HG03103 (cell line): ENCODE measurements at regions not wholly inside any gene's neighbourhood (a gene's known extent, or its start where the extent isn't known, plus 50 kb on each side); places are given as distances from the start of the nearest gene placed in this dataset.

ENCODE experiments used
- ATAC-seq: cut with Tn5 transposase; IDR thresholded peaks from one replicate; pipeline ENCODE4 v1.9.1; 2021; ENCODE audit warnings: low read depth; ENCODE audit not compliant: unreplicated experiment

- ATAC-seq: no peak
Measured at GRCh38 chr12:65517656-65518210, 239.2 kb downstream of the MSRB3 start.

GRCh38 chr12:65518771-65519170 is 240.3 kb downstream of the MSRB3 start:
- ATAC-seq: no peak

GRCh38 chr12:65520658-65521057 is 242.2 kb downstream of the MSRB3 start:
- ATAC-seq: no peak

- no peak for ATAC-seq
Measured at GRCh38 chr12:65522956-65523860, 244.7 kb downstream of the MSRB3 start.

GRCh38 chr12:65524666-65525065 is 246.2 kb downstream of the MSRB3 start:
- ATAC-seq: no peak

GRCh38 chr12:65525491-65526141 is 247.1 kb downstream of the MSRB3 start:
- ATAC-seq: no peak

GRCh38 chr12:65526311-65526710 is 247.8 kb downstream of the MSRB3 start:
- ATAC-seq: no peak

- ATAC-seq: no peak
Measured at GRCh38 chr12:65528127-65528526, 249.6 kb downstream of the MSRB3 start.

- ATAC-seq: no peak
Measured at GRCh38 chr12:65529106-65529505, 250.6 kb downstream of the MSRB3 start.

GRCh38 chr12:65529771-65530435 is 251.4 kb downstream of the MSRB3 start:
- no peak for ATAC-seq

- ATAC-seq: no peak
Measured at GRCh38 chr12:65532162-65532561, 253.7 kb downstream of the MSRB3 start.

GRCh38 chr12:65532764-65533163 is 254.3 kb downstream of the MSRB3 start:
- no peak for ATAC-seq

GRCh38 chr12:65533177-65533883 is 254.8 kb downstream of the MSRB3 start:
- ATAC-seq: no peak

GRCh38 chr12:65534238-65534841 is 255.9 kb downstream of the MSRB3 start:
- no peak for ATAC-seq

- no peak for ATAC-seq
Measured at GRCh38 chr12:65535946-65536345, 257.5 kb downstream of the MSRB3 start.

GRCh38 chr12:65536351-65536750 is 257.9 kb downstream of the MSRB3 start:
- ATAC-seq: no peak

- ATAC-seq: no peak
Measured at GRCh38 chr12:65536876-65537681, 258.6 kb downstream of the MSRB3 start.

- ATAC-seq: no peak
Measured at GRCh38 chr12:65537978-65538377, 259.5 kb downstream of the MSRB3 start.

- ATAC-seq: no peak
Measured at GRCh38 chr12:65539023-65539422, 260.5 kb downstream of the MSRB3 start.
